NCI-H1048 (cell line): ENCODE measurements at regions not wholly inside any gene's neighbourhood (a gene's known extent, or its start where the extent isn't known, plus 50 kb on each side); places are given as distances from the start of the nearest gene placed in this dataset.
"Not testable (repeated sequence)": the region's sequence is repeated elsewhere in the genome, so short reads cannot be mapped to it uniquely, and the experiment has no call there.

ENCODE experiments used
- DNase-seq: peaks from one replicate; lab custom pipeline; 2025; lab: John Stamatoyannopoulos, UW

GRCh38 chr4:123674762-123675465, 278.3 kb downstream of the SPRY1 start:
- no peak for DNase-seq

GRCh38 chr4:123675567-123675966, 279.0 kb downstream of the SPRY1 start:
- no peak for DNase-seq

- DNase-seq, result no peak
These were observed 279.7 kb downstream of the SPRY1 start for GRCh38 chr4:123676071-123676889.

- no peak for DNase-seq
These were observed 280.3 kb downstream of the SPRY1 start for GRCh38 chr4:123676890-123677229.

- no peak for DNase-seq
These were observed 286.3 kb downstream of the SPRY1 start for GRCh38 chr4:123682931-123683330.

GRCh38 chr4:123684937-123685336, 288.3 kb downstream of the SPRY1 start:
- DNase-seq, result not testable (repeated sequence)

- not testable (repeated sequence) for DNase-seq
These were observed 298.9 kb downstream of the SPRY1 start for GRCh38 chr4:123695531-123695930.

GRCh38 chr4:123696687-123697086, 300.1 kb downstream of the SPRY1 start:
- DNase-seq, result no peak

GRCh38 chr4:123698556-123698955, 302.0 kb downstream of the SPRY1 start:
- DNase-seq, result no peak

- DNase-seq, result no peak
These were observed 303.5 kb downstream of the SPRY1 start for GRCh38 chr4:123699880-123700771.

GRCh38 chr4:123701131-123701575, 304.6 kb downstream of the SPRY1 start:
- DNase-seq, result no peak

GRCh38 chr4:123705419-123705818, 308.8 kb downstream of the SPRY1 start:
- DNase-seq, result peak; percentile 1

GRCh38 chr4:123706973-123707372, 310.4 kb downstream of the SPRY1 start:
- no peak for DNase-seq

- DNase-seq, result no peak
These were observed 312.3 kb downstream of the SPRY1 start for GRCh38 chr4:123708902-123709301.

- DNase-seq, result no peak
These were observed 312.7 kb downstream of the SPRY1 start for GRCh38 chr4:123709336-123709735.

- DNase-seq, result no peak
These were observed 334.4 kb downstream of the SPRY1 start for GRCh38 chr4:123731035-123731434.

- DNase-seq, result no peak
These were observed 340.6 kb downstream of the SPRY1 start for GRCh38 chr4:123737156-123737555.

GRCh38 chr4:123739806-123740205, 343.2 kb downstream of the SPRY1 start:
- DNase-seq, result no peak

GRCh38 chr4:123740236-123740635, 343.6 kb downstream of the SPRY1 start:
- no peak for DNase-seq

- no peak for DNase-seq
These were observed 345.3 kb downstream of the SPRY1 start for GRCh38 chr4:123741906-123742305.

- no peak for DNase-seq
These were observed 347.3 kb downstream of the SPRY1 start for GRCh38 chr4:123743848-123744247.

GRCh38 chr4:123744664-123745290, 348.2 kb downstream of the SPRY1 start:
- no peak for DNase-seq
